Skeletal muscle satellite cell (primary cell): ENCODE measurements at regions not wholly inside any gene's neighbourhood (a gene's known extent, or its start where the extent isn't known, plus 50 kb on each side); places are given as distances from the start of the nearest gene placed in this dataset.
"Not testable (repeated sequence)": the region's sequence is repeated elsewhere in the genome, so short reads cannot be mapped to it uniquely, and the experiment has no call there.

Source experiments
- H3K27me3 ChIP-seq: 2 replicates; pipeline ENCODE4 v1.7.0; 2013; ENCODE audit warnings: low read length; ENCODE audit not compliant: control insufficient read depth, insufficient read depth
- H3K36me3 ChIP-seq: 2 replicates; pipeline ENCODE4 v1.7.0; 2013; ENCODE audit warnings: mild to moderate bottlenecking, control low read depth, low read length; ENCODE audit not compliant: insufficient read depth
- H3K4me1 ChIP-seq: 2 replicates; pipeline ENCODE4 v1.7.0; 2013; ENCODE audit warnings: low read length; ENCODE audit not compliant: control insufficient read depth, insufficient read depth
- H3K4me2 ChIP-seq: 2 replicates; pipeline ENCODE4 v1.7.0; 2013; ENCODE audit warnings: mild to moderate bottlenecking, low read length
- H3K4me3 ChIP-seq: 2 replicates; pipeline ENCODE4 v1.7.0; 2013; ENCODE audit warnings: low read length
- H3K9ac ChIP-seq: 2 replicates; pipeline ENCODE4 v1.7.0; 2013; ENCODE audit warnings: mild to moderate bottlenecking, low read depth, low read length, moderate library complexity
- H3K9me3 ChIP-seq: replicated peaks from 2 replicates; pipeline ENCODE4 v1.7.0; 2013; ENCODE audit warnings: mild to moderate bottlenecking, control low read depth, low read length

DNA sequence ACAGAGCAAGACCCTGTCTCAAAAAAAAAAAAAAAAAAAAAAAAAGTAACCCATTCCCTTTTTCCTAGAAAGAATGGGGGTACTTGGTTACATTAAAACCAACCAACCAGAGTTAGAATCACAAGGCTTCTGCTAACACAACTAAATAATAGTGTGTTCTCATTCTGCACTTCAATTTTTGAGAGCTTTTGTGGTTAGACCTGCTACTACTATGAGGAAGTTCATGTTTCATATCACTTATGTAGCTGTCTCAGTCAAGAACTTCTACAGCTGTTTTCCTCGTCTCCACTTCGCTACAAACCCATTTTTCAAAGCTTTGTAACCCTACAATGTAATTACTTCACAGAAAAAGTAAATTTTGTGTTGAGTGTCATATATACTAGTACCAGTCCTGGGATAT, 58.3 kb downstream of the PDHA2 start:
- Histone ChIP-seq H3K27me3 (no peaks in the 10 kb centered on the region), H3K4me1 (no peaks in the 10 kb centered on the region), H3K9ac (no peak overlapping the region), H3K9me3 (no peaks in the 10 kb centered on the region), H3K4me2 (no peak overlapping the region), H3K4me3 (no peak overlapping the region), H3K36me3 (no peaks in the 10 kb centered on the region)

DNA sequence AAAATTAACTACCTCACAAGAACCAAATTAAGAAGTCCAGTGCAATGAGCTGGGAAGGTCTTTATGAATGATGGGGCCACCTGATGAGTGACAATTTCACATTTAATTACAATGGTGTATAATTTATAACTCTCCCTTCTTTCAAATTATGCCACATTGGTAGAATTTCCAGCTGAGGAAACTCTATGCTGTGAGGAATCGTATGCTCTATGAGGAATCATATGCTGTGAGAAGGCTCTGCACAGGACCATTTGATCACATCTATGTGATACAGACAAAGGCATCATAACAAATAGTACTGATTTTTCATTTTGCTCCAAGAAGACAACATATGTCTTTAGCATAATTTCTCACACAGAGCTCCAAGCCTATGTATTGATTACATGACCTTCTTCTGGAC, 69.3 kb downstream of the PDHA2 start:
- Histone ChIP-seq H3K4me1 (no peaks in the 10 kb centered on the region), H3K4me3 (no peak overlapping the region), H3K27me3 (no peaks in the 10 kb centered on the region)

DNA sequence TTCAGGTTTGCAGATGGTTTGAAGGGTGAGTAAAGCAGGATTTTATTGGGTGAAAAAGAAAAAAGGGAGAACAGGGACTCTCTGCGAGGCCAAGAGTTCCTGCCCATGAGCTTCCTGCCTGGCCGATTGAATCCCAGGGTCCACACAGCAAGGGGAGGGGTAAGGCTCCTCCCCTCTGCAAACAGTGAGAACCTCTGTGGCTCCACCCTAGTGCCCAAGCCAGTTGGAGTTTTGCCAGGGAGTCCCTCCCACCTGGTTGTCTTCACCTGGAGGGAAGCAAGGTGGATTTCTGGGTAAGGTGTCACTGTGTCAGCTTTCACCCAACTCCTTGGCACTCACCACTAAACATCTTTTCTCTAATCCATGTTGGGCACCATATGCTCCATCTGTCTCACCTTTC, 70.9 kb downstream of the PDHA2 start:
- H3K9me3 ChIP-seq, result no peaks in the 10 kb centered on the region
- H3K36me3 ChIP-seq, result no peaks in the 10 kb centered on the region

More for the DNA sequence above, 69.3 kb downstream of the PDHA2 start:
- Histone ChIP-seq H3K9me3 (no peaks in the 10 kb centered on the region), H3K9ac (no peak overlapping the region), H3K36me3 (no peaks in the 10 kb centered on the region), H3K4me2 (no peak overlapping the region)

DNA sequence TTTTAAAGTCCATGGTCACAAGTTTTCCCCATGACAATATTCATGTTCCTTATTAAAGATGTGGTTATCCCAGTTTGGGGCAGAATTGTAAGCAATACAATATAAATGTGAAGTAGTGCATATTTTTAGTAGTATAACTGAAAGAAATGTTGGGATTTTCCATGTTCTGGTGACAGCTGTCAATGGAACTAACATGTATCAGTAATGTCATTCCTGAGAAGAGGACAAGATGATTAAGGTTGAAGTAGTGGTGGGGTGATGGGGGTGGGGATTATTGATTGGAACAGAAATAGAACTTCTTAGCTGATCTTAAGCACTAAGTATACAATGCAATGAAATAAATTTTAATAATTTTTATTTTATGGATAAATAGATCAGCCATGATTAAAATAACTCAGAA, 81.6 kb downstream of the PDHA2 start:
- Histone ChIP-seq H3K4me1 (no peaks in the 10 kb centered on the region), H3K27me3 (no peaks in the 10 kb centered on the region), H3K9ac (no peak overlapping the region), H3K4me3 (no peak overlapping the region), H3K9me3 (no peaks in the 10 kb centered on the region), H3K36me3 (no peaks in the 10 kb centered on the region), H3K4me2 (no peak overlapping the region)

More for the DNA sequence above, 70.9 kb downstream of the PDHA2 start:
- Histone ChIP-seq H3K4me3 (no peak overlapping the region), H3K4me2 (no peak overlapping the region), H3K4me1 (no peaks in the 10 kb centered on the region), H3K27me3 (no peaks in the 10 kb centered on the region), H3K9ac (no peak overlapping the region)

DNA sequence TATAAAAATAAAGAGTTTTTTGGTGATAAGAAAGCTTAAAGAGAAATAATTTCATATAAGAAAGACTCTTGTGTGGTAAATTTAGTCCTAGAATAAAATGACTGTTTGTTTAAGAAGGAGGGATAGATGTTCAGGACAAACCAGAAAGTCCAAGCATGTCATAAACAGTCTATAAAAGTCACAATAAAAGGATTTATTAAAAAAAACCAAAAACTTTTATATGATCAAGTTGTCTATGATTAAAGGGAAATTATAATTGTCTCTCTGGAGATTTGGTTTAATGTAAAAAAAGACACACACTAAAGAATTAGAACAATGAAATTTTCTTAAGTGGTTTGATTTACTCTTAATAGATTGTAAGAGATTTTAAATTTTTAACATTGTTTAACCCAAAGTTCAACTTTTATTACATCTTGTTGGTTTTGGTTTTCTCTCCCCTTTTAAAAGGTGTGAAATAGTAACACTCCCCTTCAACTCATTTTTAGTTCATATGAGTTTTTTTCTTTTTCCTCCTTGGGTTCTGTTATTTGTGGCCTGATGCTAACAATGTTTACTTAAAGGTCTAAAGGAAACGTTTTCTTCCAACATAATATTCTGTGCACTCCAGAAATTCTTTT, 89.7 kb downstream of the PDHA2 start:
- H3K4me2 ChIP-seq, result no peak overlapping the region
- no peak overlapping the region for H3K4me3 ChIP-seq
- H3K9me3 ChIP-seq, result no peaks in the 10 kb centered on the region
- no peaks in the 10 kb centered on the region for H3K36me3 ChIP-seq
- H3K9ac ChIP-seq, result no peak overlapping the region
- no peaks in the 10 kb centered on the region for H3K27me3 ChIP-seq
- no peaks in the 10 kb centered on the region for H3K4me1 ChIP-seq

DNA sequence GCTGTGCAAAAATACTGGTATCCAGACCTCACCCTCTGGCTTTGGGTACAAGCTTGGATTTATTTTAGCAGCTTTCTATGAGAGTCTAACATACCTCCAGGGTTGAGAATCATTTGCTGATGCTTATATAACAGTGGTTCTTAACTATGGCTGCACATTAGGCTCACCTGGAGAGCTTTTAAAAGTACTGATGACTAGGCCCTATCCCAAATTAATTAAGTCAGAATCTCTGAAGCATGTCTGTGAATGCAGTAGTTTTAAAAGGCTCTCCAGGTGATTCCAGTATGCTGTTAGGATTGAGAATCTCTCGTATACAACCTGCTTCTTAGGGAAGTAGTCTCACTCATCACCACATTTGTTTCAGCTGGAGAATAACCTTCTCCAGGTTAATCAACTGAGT, 99.2 kb downstream of the PDHA2 start:
- Histone ChIP-seq H3K9me3 (no peaks in the 10 kb centered on the region), H3K4me2 (no peak overlapping the region), H3K4me1 (no peaks in the 10 kb centered on the region), H3K4me3 (no peak overlapping the region), H3K9ac (no peak overlapping the region), H3K27me3 (no peaks in the 10 kb centered on the region), H3K36me3 (no peaks in the 10 kb centered on the region)

DNA sequence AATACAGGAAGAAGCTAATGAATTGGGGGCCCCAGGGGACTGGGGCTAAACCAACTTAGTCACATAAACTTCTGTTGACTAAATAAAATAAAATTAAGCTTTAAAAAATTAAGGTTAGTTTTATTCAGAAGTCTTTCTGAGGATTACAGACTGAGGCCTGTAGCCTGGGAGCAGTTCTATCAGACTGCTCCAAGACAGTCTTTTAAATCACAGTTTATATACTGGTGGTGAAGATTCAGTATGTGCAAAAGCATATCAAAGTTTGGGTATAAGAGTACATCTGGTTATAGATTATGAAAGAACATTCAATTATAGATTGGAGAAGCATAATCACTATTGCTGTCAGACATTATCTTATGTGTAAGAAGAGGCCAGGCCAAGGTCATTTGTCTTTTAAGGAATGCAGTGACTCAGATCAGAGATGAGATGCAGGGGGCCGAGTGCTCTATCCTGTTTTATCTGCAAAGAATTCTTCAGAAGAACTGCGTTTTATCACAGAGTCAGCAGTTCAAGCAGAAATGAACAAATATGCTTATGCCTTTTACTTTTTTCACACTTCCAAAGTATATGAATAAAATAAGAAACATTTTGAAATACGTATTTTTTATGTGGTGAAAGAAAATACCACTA, 109.4 kb downstream of the PDHA2 start:
- Histone ChIP-seq H3K27me3 (no peaks in the 10 kb centered on the region), H3K9me3 (no peaks in the 10 kb centered on the region), H3K4me1 (no peaks in the 10 kb centered on the region), H3K4me2 (no peak overlapping the region), H3K36me3 (no peaks in the 10 kb centered on the region), H3K9ac (no peak overlapping the region), H3K4me3 (no peak overlapping the region)

DNA sequence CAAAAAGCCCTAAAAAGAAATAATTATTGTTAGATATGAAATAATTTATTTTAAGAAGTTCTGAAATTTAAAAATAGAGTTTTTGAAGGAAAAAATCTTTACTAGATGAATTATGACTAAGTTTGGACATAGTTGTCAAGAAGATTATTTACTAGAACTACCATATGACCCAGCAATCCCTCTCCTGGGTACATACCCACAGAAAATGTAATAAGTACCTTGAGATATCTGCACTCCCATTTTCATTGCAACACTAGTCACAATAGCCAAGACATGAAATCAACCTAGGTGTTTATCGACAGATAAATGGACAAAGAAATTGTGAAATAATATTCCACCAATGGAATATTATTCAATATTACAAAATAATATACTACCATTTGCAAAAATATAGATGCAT, 109.9 kb downstream of the PDHA2 start:
- Histone ChIP-seq H3K36me3 (no peaks in the 10 kb centered on the region), H3K4me3 (no peak overlapping the region), H3K9me3 (no peaks in the 10 kb centered on the region), H3K27me3 (no peaks in the 10 kb centered on the region), H3K4me1 (no peaks in the 10 kb centered on the region), H3K4me2 (no peak overlapping the region), H3K9ac (no peak overlapping the region)

DNA sequence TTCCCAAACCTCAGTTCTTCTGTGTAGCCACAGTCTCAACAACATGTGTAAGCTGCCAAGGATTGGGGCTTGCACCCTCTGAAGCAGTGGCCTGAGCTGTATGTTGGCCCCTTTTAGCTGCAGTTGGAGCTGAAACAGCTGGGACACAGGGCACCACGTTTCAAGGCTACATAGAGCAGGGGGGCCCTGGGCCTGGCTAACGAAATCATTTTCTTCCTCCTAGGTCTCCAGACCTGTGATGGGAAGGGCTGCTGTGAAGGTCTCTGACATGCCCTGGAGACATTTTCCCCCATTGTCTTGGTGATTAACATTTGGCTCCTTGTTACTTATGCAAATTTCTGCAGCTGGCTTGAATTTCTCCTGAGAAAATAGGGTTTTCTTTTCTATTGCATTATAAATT, 112.6 kb downstream of the PDHA2 start:
- not testable (repeated sequence) for H3K27me3 ChIP-seq, H3K9me3 ChIP-seq, H3K9ac ChIP-seq, H3K4me2 ChIP-seq, H3K4me1 ChIP-seq, H3K4me3 ChIP-seq, H3K36me3 ChIP-seq

DNA sequence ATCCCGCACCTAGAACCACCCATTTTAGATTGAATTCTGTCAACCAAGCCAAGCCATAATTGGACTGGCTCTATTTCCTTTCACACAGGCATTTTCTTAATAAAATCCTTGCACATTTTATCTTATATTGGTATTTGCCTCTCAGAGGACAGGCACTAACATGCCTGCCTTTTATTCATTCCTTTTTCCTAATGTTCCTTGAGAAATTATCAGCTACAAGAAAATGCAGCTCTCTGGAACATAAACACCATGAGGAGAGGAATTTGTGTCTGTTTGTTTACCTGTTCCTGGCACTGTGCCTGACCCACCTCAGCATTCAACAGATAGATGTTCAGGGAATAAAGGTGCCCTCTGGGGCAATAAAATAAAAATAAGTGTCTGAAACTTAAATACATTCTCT, 116.2 kb downstream of the PDHA2 start:
- no peaks in the 10 kb centered on the region for H3K27me3 ChIP-seq
- no peaks in the 10 kb centered on the region for H3K4me1 ChIP-seq
- H3K36me3 ChIP-seq, result no peaks in the 10 kb centered on the region
- no peaks in the 10 kb centered on the region for H3K9me3 ChIP-seq
- H3K4me3 ChIP-seq, result no peak overlapping the region
- no peak overlapping the region for H3K4me2 ChIP-seq
- no peak overlapping the region for H3K9ac ChIP-seq

DNA sequence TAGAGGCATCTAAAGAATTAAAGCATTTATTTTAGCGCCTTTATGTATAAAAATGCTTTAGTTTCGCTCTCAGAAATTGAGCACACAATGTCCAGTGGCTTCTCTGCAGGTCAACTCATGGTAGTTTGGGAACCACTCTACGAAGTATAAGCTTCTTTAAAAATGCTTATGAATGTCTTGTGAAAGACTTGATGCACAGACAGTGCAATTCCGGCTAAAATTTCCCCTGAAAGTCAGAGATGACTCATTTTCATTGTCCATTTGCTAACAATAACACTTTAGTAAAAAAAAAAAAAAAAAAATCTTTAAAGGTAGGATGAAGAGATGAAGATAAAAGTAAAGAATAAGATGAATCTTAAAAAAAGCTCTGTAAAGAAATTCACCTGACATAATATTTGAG, 117.2 kb downstream of the PDHA2 start:
- Histone ChIP-seq H3K9ac (no peak overlapping the region), H3K4me3 (no peak overlapping the region), H3K4me1 (no peaks in the 10 kb centered on the region)

DNA sequence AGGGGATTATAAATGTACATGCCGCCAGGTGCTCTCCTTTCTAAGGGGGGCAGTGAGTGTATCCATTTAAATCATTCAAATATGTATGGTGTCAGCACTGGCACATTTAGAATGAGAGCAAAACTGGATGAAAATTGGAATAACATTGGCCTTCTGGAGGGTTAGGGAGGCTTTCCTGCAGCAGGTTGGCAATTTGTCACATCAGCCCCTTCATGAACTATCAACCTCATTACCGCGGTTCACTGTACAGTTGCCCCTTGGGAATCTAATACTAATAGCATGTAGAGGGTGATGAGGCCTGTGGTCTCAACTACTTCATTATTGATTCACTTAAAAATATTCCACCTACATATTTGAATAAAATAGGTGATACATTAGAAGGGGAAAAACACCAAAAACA, 117.9 kb downstream of the PDHA2 start:
- H3K36me3 ChIP-seq, result no peaks in the 10 kb centered on the region
- H3K27me3 ChIP-seq, result no peaks in the 10 kb centered on the region
- H3K4me1 ChIP-seq, result no peaks in the 10 kb centered on the region
- no peak overlapping the region for H3K4me3 ChIP-seq
- no peak overlapping the region for H3K9ac ChIP-seq
- no peak overlapping the region for H3K4me2 ChIP-seq
- H3K9me3 ChIP-seq, result no peaks in the 10 kb centered on the region

More for the DNA sequence above, 117.2 kb downstream of the PDHA2 start:
- H3K4me2 ChIP-seq, result no peak overlapping the region
- no peaks in the 10 kb centered on the region for H3K27me3 ChIP-seq
- H3K9me3 ChIP-seq, result no peaks in the 10 kb centered on the region
- no peaks in the 10 kb centered on the region for H3K36me3 ChIP-seq
